ENCODE measurements at regions not wholly inside any gene's neighbourhood (a gene's known extent, or its start where the extent isn't known, plus 50 kb on each side); places are given as distances from the start of the nearest gene placed in this dataset.

DNA sequence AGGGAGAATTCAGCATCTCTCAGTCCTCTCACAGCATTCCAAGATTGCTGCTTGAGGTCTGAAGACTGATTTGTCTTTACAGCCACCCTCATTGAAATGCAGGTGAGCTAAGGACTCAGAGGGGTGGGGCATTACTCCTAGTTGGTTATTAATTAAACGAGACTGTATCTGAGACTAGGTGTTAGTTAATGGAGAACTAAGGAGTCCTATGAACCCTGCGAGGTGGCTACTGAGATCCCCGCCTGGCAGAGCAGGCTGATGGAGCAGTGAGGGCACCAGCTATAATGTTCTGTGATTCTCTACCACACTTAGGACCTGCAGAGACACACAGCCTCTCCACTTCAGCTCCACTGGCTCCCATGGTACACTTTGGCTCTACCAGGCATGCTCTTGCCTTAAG, 215.3 kb downstream of the MID1IP1 start:
- POLR2A ChIA-PET: no interaction called here
- Mint-ChIP-seq H3K9me3 (ENCODE audit: unreplicated experiment) (no peaks in the 10 kb centered on the region), H3K27ac (ENCODE audit: unreplicated experiment) (peak overlapping the region; percentile 65), H3K4me3 (ENCODE audit: unreplicated experiment) (peak overlapping the region; percentile 46), H3K27me3 (ENCODE audit: insufficient read depth, unreplicated experiment) (no peaks in the 10 kb centered on the region), H3K36me3 (ENCODE audit: insufficient read depth, unreplicated experiment) (no peaks in the 10 kb centered on the region), H3K4me1 (ENCODE audit: low read depth, unreplicated experiment) (peaks cover 22% of the 10 kb centered on the region)
- DNase-seq: peak; percentile 29 to 54
- BruUV-seq (replicated peaks): no TSS peak
- TF ChIP-seq, protein P1, sequence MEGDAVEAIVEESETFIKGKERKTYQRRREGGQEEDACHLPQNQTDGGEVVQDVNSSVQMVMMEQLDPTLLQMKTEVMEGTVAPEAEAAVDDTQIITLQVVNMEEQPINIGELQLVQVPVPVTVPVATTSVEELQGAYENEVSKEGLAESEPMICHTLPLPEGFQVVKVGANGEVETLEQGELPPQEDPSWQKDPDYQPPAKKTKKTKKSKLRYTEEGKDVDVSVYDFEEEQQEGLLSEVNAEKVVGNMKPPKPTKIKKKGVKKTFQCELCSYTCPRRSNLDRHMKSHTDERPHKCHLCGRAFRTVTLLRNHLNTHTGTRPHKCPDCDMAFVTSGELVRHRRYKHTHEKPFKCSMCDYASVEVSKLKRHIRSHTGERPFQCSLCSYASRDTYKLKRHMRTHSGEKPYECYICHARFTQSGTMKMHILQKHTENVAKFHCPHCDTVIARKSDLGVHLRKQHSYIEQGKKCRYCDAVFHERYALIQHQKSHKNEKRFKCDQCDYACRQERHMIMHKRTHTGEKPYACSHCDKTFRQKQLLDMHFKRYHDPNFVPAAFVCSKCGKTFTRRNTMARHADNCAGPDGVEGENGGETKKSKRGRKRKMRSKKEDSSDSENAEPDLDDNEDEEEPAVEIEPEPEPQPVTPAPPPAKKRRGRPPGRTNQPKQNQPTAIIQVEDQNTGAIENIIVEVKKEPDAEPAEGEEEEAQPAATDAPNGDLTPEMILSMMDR (IDR thresholded peaks at IDR 0.05; ENCODE audit: insufficient read depth in 1 of 2, low read depth in 1 of 2, low read length in 1 of 2, severe bottlenecking in 1 of 2, unreplicated experiment in 1 of 2): no peak
- intact Hi-C loops (cut with micrococcal nuclease; ENCODE audit: unreplicated experiment): no loop called here
- Histone ChIP-seq H3K27me3 (replicated peaks; ENCODE audit: control insufficient read depth, insufficient read depth, low read length) (no peaks in the 10 kb centered on the region), H3K4me3 (ENCODE audit: low read depth, low read length) (no peak overlapping the region), H3K9me3 (no peaks in the 10 kb centered on the region), H3K36me3 (ENCODE audit: control insufficient read depth, insufficient read depth, low read length) (no peaks in the 10 kb centered on the region), H3K4me1 (peaks cover 34% of the 10 kb centered on the region)
- CTCF ChIA-PET: no interaction called here

DNA sequence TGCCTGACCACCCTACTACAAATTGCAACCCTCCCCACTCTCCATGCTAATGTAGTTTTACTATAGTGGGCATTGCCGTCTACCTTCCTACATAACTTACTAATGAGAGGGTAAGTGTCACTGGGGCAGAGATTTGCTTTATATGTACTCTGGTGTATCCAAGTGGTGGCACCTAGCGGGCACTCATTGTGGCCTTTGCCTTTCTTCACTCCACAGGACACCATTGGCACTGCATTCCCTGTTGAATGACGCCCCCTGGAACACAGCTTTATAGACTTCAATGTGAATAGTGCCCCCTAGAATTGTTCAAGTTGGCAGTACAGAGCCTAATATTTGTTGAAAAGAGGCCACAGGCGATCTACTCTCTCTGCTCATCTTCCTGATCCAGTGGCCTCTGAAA, 215.8 kb downstream of the MID1IP1 start:
- intact Hi-C loops (cut with micrococcal nuclease; ENCODE audit: unreplicated experiment): loop anchor here (1.0 kb wide), 2 partner anchors 27 to 216 kb away; partner anchors contain the start of gene MID1IP1
- Mint-ChIP-seq H3K4me1 (ENCODE audit: low read depth, unreplicated experiment) (peaks cover 18% of the 10 kb centered on the region), H3K9me3 (ENCODE audit: unreplicated experiment) (no peaks in the 10 kb centered on the region), H3K27me3 (ENCODE audit: insufficient read depth, unreplicated experiment) (no peaks in the 10 kb centered on the region), H3K4me3 (ENCODE audit: unreplicated experiment) (peak overlapping the region; percentile 46), H3K27ac (ENCODE audit: unreplicated experiment) (peak overlapping the region; percentile 65), H3K36me3 (ENCODE audit: insufficient read depth, unreplicated experiment) (no peaks in the 10 kb centered on the region)
- DNase-seq: no peak
- no TSS peak for BruUV-seq (replicated peaks)
- H3K4me3 ChIP-seq (ENCODE audit: low read depth, low read length): no peak overlapping the region
- H3K27me3 ChIP-seq (replicated peaks; ENCODE audit: control insufficient read depth, insufficient read depth, low read length): no peaks in the 10 kb centered on the region
- ChIA-PET CTCF (no interaction called here), POLR2A (no interaction called here)
- TF ChIP-seq, protein P1 (IDR thresholded peaks at IDR 0.05; ENCODE audit: insufficient read depth in 1 of 2, low read depth in 1 of 2, low read length in 1 of 2, severe bottlenecking in 1 of 2, unreplicated experiment in 1 of 2): no peak
- peaks cover 34% of the 10 kb centered on the region for H3K4me1 ChIP-seq
- H3K9me3 ChIP-seq: no peaks in the 10 kb centered on the region
- H3K36me3 ChIP-seq (ENCODE audit: control insufficient read depth, insufficient read depth, low read length): no peaks in the 10 kb centered on the region

DNA sequence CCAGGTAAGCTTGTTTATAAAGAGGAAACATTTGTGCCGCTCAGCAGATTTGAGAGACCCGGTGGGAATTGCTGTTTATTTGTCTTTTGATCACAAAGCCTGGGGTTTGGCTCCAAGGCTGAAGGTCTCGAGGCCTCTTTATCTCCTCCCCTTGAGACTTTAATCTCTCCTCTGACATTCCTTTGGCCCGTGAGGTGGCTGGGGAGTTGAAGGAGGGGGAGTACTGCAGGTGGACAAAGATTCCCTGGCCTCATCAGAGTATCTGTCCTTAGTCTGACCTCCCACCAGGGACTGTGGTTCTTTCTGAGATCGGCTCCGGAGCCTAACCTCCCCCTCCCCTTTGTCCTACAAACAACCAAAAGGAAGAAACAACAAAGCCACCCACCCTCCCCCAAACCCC, 216.5 kb downstream of the MID1IP1 start:
- BruUV-seq (replicated peaks): no TSS peak
- no peaks in the 10 kb centered on the region for H3K36me3 ChIP-seq (ENCODE audit: control insufficient read depth, insufficient read depth, low read length)
- H3K36me3 Mint-ChIP-seq (ENCODE audit: insufficient read depth, unreplicated experiment): no peaks in the 10 kb centered on the region
- DNase-seq: peak; percentile 68 to 81
- intact Hi-C loops (cut with micrococcal nuclease; ENCODE audit: unreplicated experiment): loop anchor here (1.0 kb wide), 2 partner anchors 27 to 216 kb away; partner anchors contain the start of gene MID1IP1
- no peaks in the 10 kb centered on the region for H3K9me3 ChIP-seq
- no peak overlapping the region for H3K4me3 ChIP-seq (ENCODE audit: low read depth, low read length)
- peak overlapping the region; percentile 46 for H3K4me3 Mint-ChIP-seq (ENCODE audit: unreplicated experiment)
- H3K27me3 Mint-ChIP-seq (ENCODE audit: insufficient read depth, unreplicated experiment): no peaks in the 10 kb centered on the region
- H3K27me3 ChIP-seq (replicated peaks; ENCODE audit: control insufficient read depth, insufficient read depth, low read length): no peaks in the 10 kb centered on the region
- CTCF ChIA-PET: no interaction called here
- H3K9me3 Mint-ChIP-seq (ENCODE audit: unreplicated experiment): no peaks in the 10 kb centered on the region
- peaks cover 34% of the 10 kb centered on the region for H3K4me1 ChIP-seq
- peaks cover 14% of the 10 kb centered on the region for H3K4me1 Mint-ChIP-seq (ENCODE audit: low read depth, unreplicated experiment)
- H3K27ac Mint-ChIP-seq (ENCODE audit: unreplicated experiment): peak overlapping the region; percentile 65
- POLR2A ChIA-PET: interaction anchor here (0.6 kb wide), 1 partner anchor 214 kb away, joined by 3 read pairs; no protein-coding TSS in a partner anchor
- TF ChIP-seq, protein P1 (IDR thresholded peaks at IDR 0.05; ENCODE audit: insufficient read depth in 1 of 2, low read depth in 1 of 2, low read length in 1 of 2, severe bottlenecking in 1 of 2, unreplicated experiment in 1 of 2): no peak

Data from Caco-2 (cell line).